Fibroblast of lung (primary cell): ENCODE measurements at regions not wholly inside any gene's neighbourhood (a gene's known extent, or its start where the extent isn't known, plus 50 kb on each side); places are given as distances from the start of the nearest gene placed in this dataset.

Experiments used
- DNase-seq, 2 donors: peaks; one replicate each; pipeline versions ENCODE4 v3.0.0 to v3.0.0-alpha.2; 2010; ENCODE audit warnings: low read depth in 2 of 2
- H2AFZ ChIP-seq: 2 replicates; pipeline ENCODE4 v1.5.1; 2012; ENCODE audit warnings: low read length, control low read depth, inconsistent platforms
- H3K27ac ChIP-seq: 2 replicates; pipeline ENCODE4 v1.5.1; 2011; ENCODE audit warnings: low read length, control low read depth; ENCODE audit not compliant: insufficient read depth
- H3K27me3 ChIP-seq: 2 replicates; pipeline ENCODE4 v1.5.1; 2011; ENCODE audit warnings: mild to moderate bottlenecking, low read length; ENCODE audit not compliant: control insufficient read depth, insufficient read depth
- H3K36me3 ChIP-seq: 2 replicates; pipeline ENCODE4 v1.5.1; 2011; ENCODE audit warnings: low read length; ENCODE audit not compliant: control insufficient read depth, insufficient read depth
- H3K4me1 ChIP-seq: 2 replicates; pipeline ENCODE4 v1.5.1; 2011; ENCODE audit warnings: low read length; ENCODE audit not compliant: control insufficient read depth, insufficient read depth; ENCODE audit errors: extremely low read depth
- H3K4me2 ChIP-seq: 2 replicates; pipeline ENCODE4 v1.5.1; 2011; ENCODE audit warnings: low read length, control low read depth; ENCODE audit not compliant: insufficient read depth; ENCODE audit errors: extremely low read depth
- H3K4me3 ChIP-seq, 4 experiments: fragments of 200-600 bp in 1 of 4; sonication (generic) in 1 of 4; replicated peaks in 1 of 4; 2 replicates each; pipeline ENCODE4 v1.5.1; 2011 to 2016; ENCODE audit warnings: low read length in 4 of 4, low read depth in 3 of 4, mild to moderate bottlenecking in 3 of 4, control low read depth in 2 of 4, inconsistent platforms in 1 of 4, mixed read lengths in 1 of 4; ENCODE audit not compliant: insufficient read depth in 1 of 4; ENCODE audit errors: control extremely low read depth in 1 of 4
- H3K79me2 ChIP-seq: 2 replicates; pipeline ENCODE4 v1.5.1; 2012; ENCODE audit warnings: mild to moderate bottlenecking, low read length, inconsistent platforms; ENCODE audit not compliant: control insufficient read depth, insufficient read depth
- H3K9ac ChIP-seq: 2 replicates; pipeline ENCODE4 v1.5.1; 2011; ENCODE audit warnings: mild to moderate bottlenecking, low read length, control low read depth; ENCODE audit not compliant: insufficient read depth
- H3K9me3 ChIP-seq: 2 replicates; pipeline ENCODE4 v1.5.1; 2012; ENCODE audit warnings: low read depth, low read length; ENCODE audit not compliant: control insufficient read depth, insufficient read depth
- H4K20me1 ChIP-seq: 2 replicates; pipeline ENCODE4 v1.5.1; 2011; ENCODE audit warnings: low read length; ENCODE audit not compliant: control insufficient read depth, insufficient read depth; ENCODE audit errors: extremely low read depth
- CTCF ChIP-seq, 2 donors: IDR thresholded peaks in 1 of 2; conservative IDR thresholded peaks in 1 of 2; 1 replicate in 1 of 2; 2 replicates in 1 of 2; pipeline ENCODE4 v1.5.1; 2011 to 2012; ENCODE audit warnings: low read length in 2 of 2, control low read depth in 1 of 2, inconsistent platforms in 1 of 2, low read depth in 1 of 2, mild to moderate bottlenecking in 1 of 2
- EZH2 ChIP-seq: IDR thresholded peaks from 2 replicates; pipeline ENCODE4 v1.5.1; 2012; ENCODE audit warnings: low read length, control low read depth, mild to moderate bottlenecking; ENCODE audit errors: missing control alignments

GRCh38 chr2:198795419-198795818 lies 662.3 kb downstream of the SATB2 start:
- no peaks in the 10 kb centered on the region for H3K79me2 ChIP-seq
- H2AFZ ChIP-seq, result no peak overlapping the region
- H3K36me3 ChIP-seq, result no peaks in the 10 kb centered on the region
- no peaks in the 10 kb centered on the region for H3K27me3 ChIP-seq
- H4K20me1 ChIP-seq, result no peaks in the 10 kb centered on the region
- no peak overlapping the region for H3K4me2 ChIP-seq
- no peak overlapping the region for H3K4me3 ChIP-seq
- H3K4me1 ChIP-seq, result no peaks in the 10 kb centered on the region
- TF ChIP-seq CTCF (conservative IDR thresholded peaks at IDR 0.05 in 1 of 2, IDR thresholded peaks at IDR 0.05 in 1 of 2; ENCODE audit: low read depth in 1 of 2, low read length in 2 of 2) (no peak), EZH2 (no peak)
- H3K9ac ChIP-seq, result no peak overlapping the region
- no peaks in the 10 kb centered on the region for H3K9me3 ChIP-seq
- no peak for DNase-seq
- H3K27ac ChIP-seq, result no peak overlapping the region

GRCh38 chr2:198791623-198792022 lies 666.1 kb downstream of the SATB2 start:
- Histone ChIP-seq H3K9ac (no peak overlapping the region), H3K9me3 (no peaks in the 10 kb centered on the region), H2AFZ (no peak overlapping the region), H3K27me3 (no peaks in the 10 kb centered on the region), H3K4me1 (no peaks in the 10 kb centered on the region), H3K79me2 (no peaks in the 10 kb centered on the region), H3K27ac (no peak overlapping the region), H3K4me3 (no peak overlapping the region), H3K4me2 (no peak overlapping the region), H3K36me3 (no peaks in the 10 kb centered on the region), H4K20me1 (no peaks in the 10 kb centered on the region)
- DNase-seq, result no peak
- no peak for TF ChIP-seq CTCF (conservative IDR thresholded peaks at IDR 0.05 in 1 of 2, IDR thresholded peaks at IDR 0.05 in 1 of 2; ENCODE audit: low read depth in 1 of 2, low read length in 2 of 2)
- TF ChIP-seq EZH2, result no peak

- H2AFZ ChIP-seq, result no peak overlapping the region
- no peak overlapping the region for H3K4me2 ChIP-seq
- no peaks in the 10 kb centered on the region for H3K79me2 ChIP-seq
- TF ChIP-seq CTCF (conservative IDR thresholded peaks at IDR 0.05 in 1 of 2, IDR thresholded peaks at IDR 0.05 in 1 of 2; ENCODE audit: low read depth in 1 of 2, low read length in 2 of 2) (no peak), EZH2 (no peak)
- no peaks in the 10 kb centered on the region for H4K20me1 ChIP-seq
- H3K4me1 ChIP-seq, result no peaks in the 10 kb centered on the region
- H3K4me3 ChIP-seq, result no peak overlapping the region
- no peaks in the 10 kb centered on the region for H3K36me3 ChIP-seq
- no peaks in the 10 kb centered on the region for H3K9me3 ChIP-seq
- no peak overlapping the region for H3K27ac ChIP-seq
- no peak overlapping the region for H3K9ac ChIP-seq
- DNase-seq, result no peak
- no peaks in the 10 kb centered on the region for H3K27me3 ChIP-seq
Measured at GRCh38 chr2:198788676-198789075, 669.1 kb downstream of the SATB2 start.
